ENCODE measurements at regions not wholly inside any gene's neighbourhood (a gene's known extent, or its start where the extent isn't known, plus 50 kb on each side); places are given as distances from the start of the nearest gene placed in this dataset.

DNA sequence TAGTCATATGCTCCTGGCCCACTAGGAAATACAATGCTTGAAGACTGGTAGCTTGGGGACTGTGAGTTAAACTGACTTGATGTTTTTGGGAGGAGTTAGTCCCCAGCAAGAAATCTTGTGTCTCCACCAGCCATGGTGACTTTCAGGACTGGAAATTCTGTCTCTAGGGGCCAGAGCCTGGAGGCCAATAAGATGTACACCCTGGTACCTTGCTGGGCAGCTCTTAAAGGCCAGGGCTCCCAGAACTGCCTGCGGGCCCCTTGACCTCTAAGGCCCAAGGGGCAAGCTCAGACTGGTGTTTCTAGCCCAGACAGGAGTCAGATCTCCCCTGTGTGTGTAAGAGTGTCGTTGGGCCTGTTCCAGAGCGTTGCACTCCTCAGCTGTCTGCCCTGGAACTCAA, 128.7 kb upstream of the C11orf58 start:
- TF ChIP-seq SPI1 (IDR thresholded peaks at IDR 0.05; ENCODE audit: low read depth, low read length) (no peak), POLR2A (IDR thresholded peaks at IDR 0.05; ENCODE audit: low read depth, low read length) (no peak)
